Loucy (cell line): ENCODE measurements at regions not wholly inside any gene's neighbourhood (a gene's known extent, or its start where the extent isn't known, plus 50 kb on each side); places are given as distances from the start of the nearest gene placed in this dataset.

Experiments used
- CTCF ChIP-seq: fragments of 200-600 bp; sonication (generic); conservative IDR thresholded peaks from 2 replicates; pipeline ENCODE4 v1.5.1; 2014; ENCODE audit warnings: mild to moderate bottlenecking, antibody characterized with exemption, low read length
- EZH2phosphoT487 ChIP-seq: fragments of 200-600 bp; IDR thresholded peaks from 2 replicates; pipeline ENCODE4 v1.6.1; 2018; ENCODE audit warnings: antibody characterized with exemption, mild to moderate bottlenecking, moderate library complexity, borderline replicate concordance

- no peak for TF ChIP-seq CTCF
- TF ChIP-seq EZH2phosphoT487 = no peak
Measured at GRCh38 chr13:33520468-33520839, 234.9 kb upstream of the STARD13 start.
